22Rv1 (cell line): ENCODE measurements at regions not wholly inside any gene's neighbourhood (a gene's known extent, or its start where the extent isn't known, plus 50 kb on each side); places are given as distances from the start of the nearest gene placed in this dataset.

Experiments used
- ZFX ChIP-seq: fragments of 450-650 bp; IDR thresholded peaks from 2 replicates; pipeline ENCODE4 v1.6.1; 2017; ENCODE audit warnings: antibody characterized with exemption, borderline replicate concordance
- TF ChIP-seq, protein P1 (sequence below): fragments of 450-650 bp; IDR thresholded peaks from 2 replicates; pipeline ENCODE4 v1.5.1; 2017; ENCODE audit warnings: mild to moderate bottlenecking

GRCh38 chr4:23423540-23423939 lies 466.3 kb downstream of the PPARGC1A start:
- TF ChIP-seq, protein P1, sequence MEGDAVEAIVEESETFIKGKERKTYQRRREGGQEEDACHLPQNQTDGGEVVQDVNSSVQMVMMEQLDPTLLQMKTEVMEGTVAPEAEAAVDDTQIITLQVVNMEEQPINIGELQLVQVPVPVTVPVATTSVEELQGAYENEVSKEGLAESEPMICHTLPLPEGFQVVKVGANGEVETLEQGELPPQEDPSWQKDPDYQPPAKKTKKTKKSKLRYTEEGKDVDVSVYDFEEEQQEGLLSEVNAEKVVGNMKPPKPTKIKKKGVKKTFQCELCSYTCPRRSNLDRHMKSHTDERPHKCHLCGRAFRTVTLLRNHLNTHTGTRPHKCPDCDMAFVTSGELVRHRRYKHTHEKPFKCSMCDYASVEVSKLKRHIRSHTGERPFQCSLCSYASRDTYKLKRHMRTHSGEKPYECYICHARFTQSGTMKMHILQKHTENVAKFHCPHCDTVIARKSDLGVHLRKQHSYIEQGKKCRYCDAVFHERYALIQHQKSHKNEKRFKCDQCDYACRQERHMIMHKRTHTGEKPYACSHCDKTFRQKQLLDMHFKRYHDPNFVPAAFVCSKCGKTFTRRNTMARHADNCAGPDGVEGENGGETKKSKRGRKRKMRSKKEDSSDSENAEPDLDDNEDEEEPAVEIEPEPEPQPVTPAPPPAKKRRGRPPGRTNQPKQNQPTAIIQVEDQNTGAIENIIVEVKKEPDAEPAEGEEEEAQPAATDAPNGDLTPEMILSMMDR: no peak
- TF ChIP-seq ZFX: no peak
